ENCODE measurements at regions not wholly inside any gene's neighbourhood (a gene's known extent, or its start where the extent isn't known, plus 50 kb on each side); places are given as distances from the start of the nearest gene placed in this dataset.

DNA sequence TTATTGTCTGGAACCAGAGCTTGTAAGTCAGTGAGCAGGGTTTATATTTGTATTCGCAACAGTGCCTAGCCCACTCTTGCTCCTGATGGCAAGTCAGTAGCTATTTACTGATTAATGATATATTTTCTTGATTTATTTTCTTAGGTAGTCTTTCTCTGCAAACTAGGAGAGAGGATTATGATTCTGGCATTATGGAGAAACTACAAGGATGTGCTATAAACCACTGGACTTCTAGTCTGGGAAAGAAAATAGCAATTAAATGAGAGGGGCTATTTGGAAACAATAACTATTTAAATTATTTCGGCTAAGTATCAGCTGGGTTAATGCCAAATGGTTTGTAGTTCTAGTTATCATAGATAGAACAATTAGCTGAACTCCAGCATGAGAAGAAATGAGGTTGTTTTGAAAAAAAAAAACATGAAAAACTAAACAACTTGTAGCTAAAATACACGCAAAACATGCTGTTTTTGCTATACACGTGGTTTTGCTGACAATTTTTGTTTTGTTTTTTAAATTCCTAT is 304.9 kb upstream of the TCF21 start:
- Histone ChIP-seq H3K4me3 (ENCODE audit: low read length) (no peak overlapping the region), H3K27ac (ENCODE audit: low read depth, low read length) (no peak overlapping the region), H3K9ac (ENCODE audit: low read length) (no peak overlapping the region), H3K4me1 (ENCODE audit: control insufficient read depth, insufficient read depth, low read length) (no peaks in the 10 kb centered on the region), H3K36me3 (ENCODE audit: control insufficient read depth, insufficient read depth, low read length) (no peaks in the 10 kb centered on the region), H3K27me3 (ENCODE audit: control insufficient read depth, insufficient read depth, low read length) (no peaks in the 10 kb centered on the region)

GRCh38 chr6:133584823-133585222 is 304.1 kb upstream of the TCF21 start:
- no peak overlapping the region for H3K4me3 ChIP-seq (ENCODE audit: low read length)
- no peak overlapping the region for H3K9ac ChIP-seq (ENCODE audit: low read length)
- no peaks in the 10 kb centered on the region for H3K4me1 ChIP-seq (ENCODE audit: control insufficient read depth, insufficient read depth, low read length)
- no peak overlapping the region for H3K27ac ChIP-seq (ENCODE audit: low read depth, low read length)
- H3K36me3 ChIP-seq (ENCODE audit: control insufficient read depth, insufficient read depth, low read length): no peaks in the 10 kb centered on the region
- no peaks in the 10 kb centered on the region for H3K27me3 ChIP-seq (ENCODE audit: control insufficient read depth, insufficient read depth, low read length)

- H3K27ac ChIP-seq (ENCODE audit: low read depth, low read length): no peak overlapping the region
- no peak overlapping the region for H3K4me3 ChIP-seq (ENCODE audit: low read length)
- H3K4me1 ChIP-seq (ENCODE audit: control insufficient read depth, insufficient read depth, low read length): no peaks in the 10 kb centered on the region
- H3K36me3 ChIP-seq (ENCODE audit: control insufficient read depth, insufficient read depth, low read length): no peaks in the 10 kb centered on the region
- no peak overlapping the region for H3K9ac ChIP-seq (ENCODE audit: low read length)
- no peaks in the 10 kb centered on the region for H3K27me3 ChIP-seq (ENCODE audit: control insufficient read depth, insufficient read depth, low read length)
These were observed 302.9 kb upstream of the TCF21 start for GRCh38 chr6:133585978-133586377.

DNA sequence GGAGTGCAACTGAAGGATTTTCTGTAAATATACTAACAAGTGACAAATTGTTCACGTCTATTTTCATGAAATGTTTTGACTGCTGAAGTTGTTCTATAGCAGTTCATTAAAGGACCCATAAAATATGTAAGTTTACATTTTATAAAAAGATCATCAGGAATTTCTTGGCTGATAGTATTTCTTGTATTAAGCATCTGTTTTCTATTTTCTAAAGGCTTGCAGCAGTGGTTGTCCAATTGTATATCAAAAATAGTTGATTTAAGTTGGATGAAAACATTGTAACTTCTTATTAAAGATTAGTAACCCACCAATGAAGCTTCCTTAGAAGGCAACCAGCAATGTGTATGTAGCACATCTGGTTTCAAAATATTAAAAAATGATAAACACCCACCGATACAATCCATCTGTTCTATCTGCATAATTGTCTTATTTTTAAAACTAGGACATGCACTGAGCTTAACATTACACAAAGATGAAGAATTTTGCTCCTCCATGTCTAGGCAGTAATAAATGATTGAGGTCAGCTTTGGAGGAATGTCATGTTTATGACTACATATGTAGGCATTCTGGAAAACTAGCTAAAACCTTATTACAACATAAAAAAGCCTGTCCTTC is 301.3 kb upstream of the TCF21 start:
- Histone ChIP-seq H3K27ac (ENCODE audit: low read depth, low read length) (no peak overlapping the region), H3K4me1 (ENCODE audit: control insufficient read depth, insufficient read depth, low read length) (no peaks in the 10 kb centered on the region), H3K27me3 (ENCODE audit: control insufficient read depth, insufficient read depth, low read length) (no peaks in the 10 kb centered on the region), H3K4me3 (ENCODE audit: low read length) (no peak overlapping the region), H3K36me3 (ENCODE audit: control insufficient read depth, insufficient read depth, low read length) (no peaks in the 10 kb centered on the region), H3K9ac (ENCODE audit: low read length) (no peak overlapping the region)

GRCh38 chr6:133590196-133590595 is 298.7 kb upstream of the TCF21 start:
- Histone ChIP-seq H3K9ac (ENCODE audit: low read length) (no peak overlapping the region), H3K4me3 (ENCODE audit: low read length) (no peak overlapping the region), H3K36me3 (ENCODE audit: control insufficient read depth, insufficient read depth, low read length) (no peaks in the 10 kb centered on the region), H3K27ac (ENCODE audit: low read depth, low read length) (no peak overlapping the region), H3K27me3 (ENCODE audit: control insufficient read depth, insufficient read depth, low read length) (no peaks in the 10 kb centered on the region), H3K4me1 (ENCODE audit: control insufficient read depth, insufficient read depth, low read length) (no peaks in the 10 kb centered on the region)

GRCh38 chr6:133590814-133591213 is 298.1 kb upstream of the TCF21 start:
- no peak overlapping the region for H3K4me3 ChIP-seq (ENCODE audit: low read length)
- H3K36me3 ChIP-seq (ENCODE audit: control insufficient read depth, insufficient read depth, low read length): no peaks in the 10 kb centered on the region
- H3K9ac ChIP-seq (ENCODE audit: low read length): no peak overlapping the region
- no peaks in the 10 kb centered on the region for H3K27me3 ChIP-seq (ENCODE audit: control insufficient read depth, insufficient read depth, low read length)
- H3K4me1 ChIP-seq (ENCODE audit: control insufficient read depth, insufficient read depth, low read length): no peaks in the 10 kb centered on the region
- H3K27ac ChIP-seq (ENCODE audit: low read depth, low read length): no peak overlapping the region

DNA sequence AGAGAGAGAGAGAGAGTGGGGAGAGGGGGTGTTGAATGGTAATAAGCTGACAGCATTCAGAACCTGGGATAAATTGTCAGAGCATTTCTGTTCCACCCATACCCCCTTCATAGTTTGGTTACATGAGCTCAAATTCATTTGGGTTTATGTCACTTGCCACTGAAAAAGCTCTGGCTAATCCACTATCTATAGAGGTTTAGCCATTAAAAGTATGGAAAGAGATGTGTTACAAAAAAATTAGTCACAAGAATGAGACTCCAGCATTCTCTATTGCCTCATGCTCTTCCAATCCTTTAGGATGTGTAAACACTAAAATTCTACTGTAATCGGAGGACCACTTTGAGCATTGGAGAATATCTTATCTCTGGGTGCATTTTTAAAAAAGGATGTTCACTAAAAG is 297.6 kb upstream of the TCF21 start:
- Histone ChIP-seq H3K4me1 (ENCODE audit: control insufficient read depth, insufficient read depth, low read length) (no peaks in the 10 kb centered on the region), H3K27me3 (ENCODE audit: control insufficient read depth, insufficient read depth, low read length) (no peaks in the 10 kb centered on the region)

DNA sequence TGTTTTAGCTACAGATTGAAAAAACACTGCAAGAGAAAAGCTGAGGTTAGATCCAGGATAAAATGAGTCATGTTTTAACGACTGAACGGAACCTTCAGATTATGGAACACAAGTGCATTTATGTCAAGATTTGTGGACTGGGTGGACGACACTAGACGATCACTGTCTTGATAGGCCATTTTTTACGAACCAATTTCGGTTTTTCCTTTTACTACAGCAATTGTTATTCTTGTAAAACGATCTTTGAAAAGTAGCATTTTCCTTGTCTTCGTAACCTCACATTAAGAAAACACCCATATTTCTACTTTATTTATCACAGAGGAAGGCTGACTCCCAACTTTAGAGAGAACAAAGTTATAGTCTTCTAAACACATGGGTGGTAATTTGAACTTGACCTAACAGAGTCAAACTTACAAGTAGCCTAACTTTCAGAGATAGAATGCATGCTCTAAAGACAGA is 294.2 kb upstream of the TCF21 start:
- no peaks in the 10 kb centered on the region for H3K4me1 ChIP-seq (ENCODE audit: control insufficient read depth, insufficient read depth, low read length)
- no peaks in the 10 kb centered on the region for H3K36me3 ChIP-seq (ENCODE audit: control insufficient read depth, insufficient read depth, low read length)
- no peak overlapping the region for H3K9ac ChIP-seq (ENCODE audit: low read length)
- no peak overlapping the region for H3K4me3 ChIP-seq (ENCODE audit: low read length)
- no peak overlapping the region for H3K27ac ChIP-seq (ENCODE audit: low read depth, low read length)
- no peaks in the 10 kb centered on the region for H3K27me3 ChIP-seq (ENCODE audit: control insufficient read depth, insufficient read depth, low read length)

More for the DNA sequence above, 297.6 kb upstream of the TCF21 start:
- Histone ChIP-seq H3K27ac (ENCODE audit: low read depth, low read length) (no peak overlapping the region), H3K9ac (ENCODE audit: low read length) (no peak overlapping the region), H3K36me3 (ENCODE audit: control insufficient read depth, insufficient read depth, low read length) (no peaks in the 10 kb centered on the region), H3K4me3 (ENCODE audit: low read length) (no peak overlapping the region)

GRCh38 chr6:133595111-133595761 is 293.7 kb upstream of the TCF21 start:
- Histone ChIP-seq H3K9ac (ENCODE audit: low read length) (no peak overlapping the region), H3K27me3 (ENCODE audit: control insufficient read depth, insufficient read depth, low read length) (no peaks in the 10 kb centered on the region), H3K4me3 (ENCODE audit: low read length) (no peak overlapping the region), H3K27ac (ENCODE audit: low read depth, low read length) (no peak overlapping the region), H3K4me1 (ENCODE audit: control insufficient read depth, insufficient read depth, low read length) (no peaks in the 10 kb centered on the region), H3K36me3 (ENCODE audit: control insufficient read depth, insufficient read depth, low read length) (no peaks in the 10 kb centered on the region)

DNA sequence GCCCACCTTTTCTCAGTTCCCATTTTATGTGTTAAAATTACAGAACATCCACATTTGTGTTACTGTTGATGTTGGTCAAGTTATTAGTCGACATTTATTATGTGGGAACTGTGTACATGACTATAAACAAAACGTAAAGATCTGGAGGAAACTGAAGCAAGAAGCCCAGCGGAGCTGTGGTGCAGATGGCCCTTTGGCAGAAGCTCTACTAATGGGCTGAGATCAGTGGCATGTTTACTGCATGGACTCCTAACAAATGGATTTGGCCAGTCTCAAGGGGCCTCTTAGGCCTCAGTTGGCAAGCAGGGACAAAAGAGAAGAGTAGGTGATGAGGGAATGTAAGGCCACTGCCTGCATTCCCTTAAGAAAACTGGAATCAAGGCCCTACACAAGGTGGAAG is 282.1 kb upstream of the TCF21 start:
- no peaks in the 10 kb centered on the region for H3K36me3 ChIP-seq (ENCODE audit: control insufficient read depth, insufficient read depth, low read length)
- H3K4me1 ChIP-seq (ENCODE audit: control insufficient read depth, insufficient read depth, low read length): no peaks in the 10 kb centered on the region
- H3K27ac ChIP-seq (ENCODE audit: low read depth, low read length): no peak overlapping the region
- no peak overlapping the region for H3K9ac ChIP-seq (ENCODE audit: low read length)
- no peak overlapping the region for H3K4me3 ChIP-seq (ENCODE audit: low read length)
- H3K27me3 ChIP-seq (ENCODE audit: control insufficient read depth, insufficient read depth, low read length): no peaks in the 10 kb centered on the region

GRCh38 chr6:133608620-133609019 is 280.3 kb upstream of the TCF21 start:
- Histone ChIP-seq H3K27ac (ENCODE audit: low read depth, low read length) (no peak overlapping the region), H3K4me3 (ENCODE audit: low read length) (no peak overlapping the region), H3K9ac (ENCODE audit: low read length) (no peak overlapping the region), H3K36me3 (ENCODE audit: control insufficient read depth, insufficient read depth, low read length) (no peaks in the 10 kb centered on the region), H3K27me3 (ENCODE audit: control insufficient read depth, insufficient read depth, low read length) (no peaks in the 10 kb centered on the region), H3K4me1 (ENCODE audit: control insufficient read depth, insufficient read depth, low read length) (no peaks in the 10 kb centered on the region)

DNA sequence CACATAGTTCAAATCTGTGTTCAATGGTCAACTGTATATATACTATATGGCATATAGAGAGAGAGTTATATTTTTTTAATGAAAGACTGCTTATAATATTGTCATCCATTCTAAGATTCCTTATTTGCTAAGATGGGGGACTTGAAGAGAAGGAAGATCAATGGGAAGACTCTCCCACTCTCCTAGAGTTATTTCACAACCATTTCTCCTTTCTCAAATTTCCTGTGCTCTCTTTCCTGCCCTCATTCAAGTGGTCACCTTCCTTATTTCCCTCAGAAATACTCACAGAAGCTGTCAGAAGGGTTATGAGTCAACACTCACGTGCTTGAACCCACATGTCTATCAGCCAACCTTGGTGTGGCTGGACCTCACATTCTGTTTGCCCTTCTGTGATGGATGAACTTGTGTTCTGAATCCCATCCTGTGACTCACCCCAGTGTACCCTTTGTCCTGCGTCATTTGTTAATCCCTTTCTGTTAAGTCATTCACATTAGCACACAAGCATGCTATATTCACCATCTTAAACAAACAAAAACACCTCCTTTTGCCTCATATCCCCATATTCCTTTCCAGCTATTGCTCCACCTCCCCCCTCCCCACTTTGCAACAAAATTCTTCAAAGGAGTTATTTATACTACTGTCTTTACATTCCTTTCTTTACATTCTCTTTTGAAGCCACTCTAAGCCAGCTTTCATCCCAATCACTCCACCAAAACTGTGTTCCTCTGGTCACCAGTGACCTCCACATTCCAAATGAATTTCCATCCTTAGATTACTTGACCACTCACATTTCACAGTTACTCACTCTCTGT is 279.3 kb upstream of the TCF21 start:
- H3K9ac ChIP-seq (ENCODE audit: low read length): no peak overlapping the region
- H3K27ac ChIP-seq (ENCODE audit: low read depth, low read length): no peak overlapping the region
- no peaks in the 10 kb centered on the region for H3K27me3 ChIP-seq (ENCODE audit: control insufficient read depth, insufficient read depth, low read length)
- H3K36me3 ChIP-seq (ENCODE audit: control insufficient read depth, insufficient read depth, low read length): no peaks in the 10 kb centered on the region
- no peaks in the 10 kb centered on the region for H3K4me1 ChIP-seq (ENCODE audit: control insufficient read depth, insufficient read depth, low read length)
- no peak overlapping the region for H3K4me3 ChIP-seq (ENCODE audit: low read length)

Measured in rectal smooth muscle tissue (tissue), 1 donor.